NB4 (cell line): ENCODE measurements at regions not wholly inside any gene's neighbourhood (a gene's known extent, or its start where the extent isn't known, plus 50 kb on each side); places are given as distances from the start of the nearest gene placed in this dataset.

Experiments used
- DNase-seq: peaks from one replicate; pipeline ENCODE4 v3.0.0; 2010; ENCODE audit warnings: low read depth
- H3K4me3 ChIP-seq: one replicate; pipeline ENCODE4 v1.5.1; 2011; ENCODE audit warnings: mild to moderate bottlenecking, low read depth, low read length, moderate library complexity
- CTCF ChIP-seq: IDR thresholded peaks from one replicate; pipeline ENCODE4 v1.5.1; 2012; ENCODE audit warnings: low read depth, low read length
- MAX ChIP-seq: IDR thresholded peaks from 2 replicates; pipeline ENCODE4 v1.6.1; 2011; ENCODE audit warnings: low read depth, low read length
- MYC ChIP-seq: IDR thresholded peaks from 2 replicates; pipeline ENCODE4 v1.6.1; 2011; ENCODE audit warnings: low read depth, low read length
- POLR2A ChIP-seq: IDR thresholded peaks from 2 replicates; pipeline ENCODE4 v1.6.1; 2011; ENCODE audit warnings: mild to moderate bottlenecking; ENCODE audit not compliant: insufficient read length; ENCODE audit errors: extremely low read depth

GRCh38 chr10:43942096-43942850 lies 293.6 kb upstream of the ZNF32 start:
- no peak for DNase-seq
- H3K4me3 ChIP-seq: no peak overlapping the region
- TF ChIP-seq CTCF (no peak), MYC (no peak)

GRCh38 chr10:43940898-43941837 lies 292.5 kb upstream of the ZNF32 start:
- no peak for TF ChIP-seq MYC
- no peak for TF ChIP-seq MAX
- no peak for DNase-seq
- no peak overlapping the region for H3K4me3 ChIP-seq

- H3K4me3 ChIP-seq: no peak overlapping the region
- no peak for TF ChIP-seq MYC
- TF ChIP-seq MAX: no peak
- TF ChIP-seq CTCF: no peak
- no peak for TF ChIP-seq POLR2A
- no peak for DNase-seq
These were observed 291.5 kb upstream of the ZNF32 start for GRCh38 chr10:43939939-43940820.

GRCh38 chr10:43939389-43939938 lies 290.8 kb upstream of the ZNF32 start:
- DNase-seq: no peak
- H3K4me3 ChIP-seq: no peak overlapping the region
- no peak for TF ChIP-seq MAX

GRCh38 chr10:43938810-43939209 lies 290.1 kb upstream of the ZNF32 start:
- TF ChIP-seq MAX: no peak
- H3K4me3 ChIP-seq: no peak overlapping the region
- no peak for DNase-seq

- no peak for TF ChIP-seq MYC
- TF ChIP-seq POLR2A: no peak
- TF ChIP-seq MAX: no peak
- no peak for TF ChIP-seq CTCF
- H3K4me3 ChIP-seq: no peak overlapping the region
- DNase-seq: no peak
These were observed 282.7 kb upstream of the ZNF32 start for GRCh38 chr10:43931308-43931930.
